Suppressor macrophage treated with lipopolysaccharide for 1 hour (primary cell): ENCODE measurements at regions not wholly inside any gene's neighbourhood (a gene's known extent, or its start where the extent isn't known, plus 50 kb on each side); places are given as distances from the start of the nearest gene placed in this dataset.

Experiments used
- DNase-seq, 3 donors: peaks; one replicate each; pipeline ENCODE4 v3.0.0-alpha.2; 2020 to 2022

GRCh38 chr11:133719532-133720235 lies 125.6 kb downstream of the SPATA19 start:
- DNase-seq, result no peak

GRCh38 chr11:133718831-133719230 lies 126.5 kb downstream of the SPATA19 start:
- DNase-seq, result no peak

GRCh38 chr11:133718238-133718637 lies 127.1 kb downstream of the SPATA19 start:
- no peak for DNase-seq

DNA sequence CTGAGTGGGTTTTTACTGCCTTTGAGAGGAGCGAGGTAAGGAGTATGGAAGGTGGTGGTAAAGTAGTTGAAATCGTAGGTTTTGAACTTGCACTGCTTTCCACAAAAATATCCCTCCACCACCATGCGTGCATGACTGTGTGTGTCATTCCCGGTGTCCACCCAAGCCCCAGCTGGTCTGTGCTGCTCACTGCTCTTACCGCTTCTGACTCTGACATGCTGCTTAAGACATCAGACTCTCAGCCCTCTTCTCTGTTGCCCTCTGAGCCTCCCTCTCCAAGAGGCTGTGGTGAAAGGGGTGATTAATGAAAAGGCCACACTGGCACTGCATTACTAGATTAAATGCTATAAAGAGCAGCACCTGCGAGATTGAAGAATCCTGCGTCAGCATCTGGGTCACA lies 128.7 kb downstream of the SPATA19 start:
- no peak for DNase-seq

DNA sequence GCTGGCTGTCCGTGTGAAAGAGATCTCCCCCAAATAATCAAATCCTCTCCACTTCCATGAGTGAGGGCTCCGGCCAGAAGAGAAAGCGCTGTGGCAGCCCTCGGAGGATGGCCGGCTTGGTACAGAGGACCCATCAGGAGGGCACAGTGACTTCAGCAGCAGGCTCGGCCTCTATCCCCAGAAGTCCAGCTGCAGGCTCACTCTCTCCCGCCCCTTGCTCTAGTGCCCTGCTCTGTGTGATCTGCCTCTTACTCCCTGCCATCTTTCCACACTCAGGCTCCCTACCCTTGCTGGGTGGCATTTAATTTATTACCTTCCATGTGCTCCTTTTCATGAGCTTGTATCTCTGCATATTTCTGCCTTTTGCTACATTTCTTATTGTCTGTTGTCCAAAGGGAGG lies 129.7 kb downstream of the SPATA19 start:
- DNase-seq, result no peak

DNA sequence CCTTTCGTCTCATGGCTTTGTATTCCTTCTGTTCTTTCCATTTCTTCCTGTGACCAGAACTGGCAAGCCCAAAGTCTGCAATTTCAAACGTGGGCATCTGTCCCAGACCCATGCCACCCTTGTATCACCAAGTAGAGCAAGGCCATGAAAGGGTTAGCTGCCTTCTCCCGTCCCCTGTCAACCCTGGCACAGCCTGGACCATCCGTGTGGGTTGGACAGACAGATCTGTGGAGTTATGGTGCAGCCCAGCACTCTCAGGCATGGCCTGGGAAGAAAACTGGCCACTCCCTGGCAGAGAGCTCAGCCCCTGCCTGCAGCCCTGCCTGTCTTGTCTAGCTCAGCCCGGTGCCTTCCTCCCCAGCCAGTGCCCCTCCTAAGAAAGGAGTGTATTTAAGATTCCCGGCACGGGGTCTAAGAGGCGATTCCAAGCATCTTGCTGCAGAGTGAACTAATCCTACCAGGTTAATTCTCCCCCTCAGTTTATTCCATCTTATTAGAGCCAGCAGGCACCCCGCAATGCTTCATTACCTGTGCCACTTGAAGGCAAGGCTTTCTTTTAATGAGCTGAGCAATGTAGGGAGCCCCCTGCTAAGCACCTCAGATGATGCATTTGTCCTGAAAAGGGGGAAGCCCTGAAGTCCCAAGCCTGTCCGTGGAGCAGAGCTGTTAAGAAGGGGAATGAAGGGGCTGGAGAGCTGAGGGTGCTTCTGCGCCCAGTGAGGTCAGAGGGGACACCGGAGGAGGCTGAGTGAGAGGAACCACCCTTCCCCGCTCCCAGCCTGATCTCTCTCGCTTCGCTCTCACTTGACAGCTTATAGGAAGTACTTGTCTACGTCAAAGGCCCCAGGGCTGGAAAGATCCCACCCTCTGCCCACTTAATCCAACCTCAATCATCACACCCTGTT lies 130.6 kb downstream of the SPATA19 start:
- no peak for DNase-seq

- no peak for DNase-seq
Observed at GRCh38 chr11:133713844-133714243, 131.5 kb downstream of the SPATA19 start.

GRCh38 chr11:133713406-133713805 lies 131.9 kb downstream of the SPATA19 start:
- DNase-seq, result no peak

- DNase-seq, result no peak
Observed at GRCh38 chr11:133712051-133712560, 133.2 kb downstream of the SPATA19 start.

GRCh38 chr11:133711545-133711944 lies 133.8 kb downstream of the SPATA19 start:
- DNase-seq, result no peak

DNA sequence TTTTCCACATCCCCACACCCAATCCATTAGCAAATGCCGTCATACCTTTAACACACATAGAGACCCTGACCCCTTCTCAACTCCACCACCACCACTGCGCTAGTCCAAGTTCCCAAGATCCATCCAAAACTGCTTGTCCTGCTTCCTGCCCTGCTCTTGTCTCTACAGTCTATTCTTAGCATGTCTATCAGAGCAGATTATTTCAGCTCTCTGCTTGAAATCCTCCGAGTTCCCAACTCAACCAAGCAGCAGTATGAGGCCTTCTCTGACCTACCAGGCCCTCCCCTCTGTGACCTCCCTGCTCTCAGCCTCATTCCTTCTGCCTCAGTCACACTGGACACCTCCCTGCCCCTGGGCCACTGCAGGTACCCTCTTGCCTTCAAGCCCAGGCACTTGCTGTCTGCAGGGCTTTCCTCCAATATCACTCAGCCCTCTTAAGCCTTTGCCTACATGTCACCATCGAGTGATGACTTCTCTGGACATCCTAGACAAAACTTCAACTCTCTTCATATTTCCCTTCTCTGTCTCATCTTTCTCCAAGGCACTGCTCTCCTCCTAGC lies 134.6 kb downstream of the SPATA19 start:
- DNase-seq, result no peak

GRCh38 chr11:133710241-133710640 lies 135.1 kb downstream of the SPATA19 start:
- DNase-seq, result no peak

- no peak for DNase-seq
Observed at GRCh38 chr11:133708547-133709051, 136.7 kb downstream of the SPATA19 start.

- no peak for DNase-seq
Observed at GRCh38 chr11:133706925-133707794, 138.2 kb downstream of the SPATA19 start.

- no peak for DNase-seq
Observed at GRCh38 chr11:133705873-133706272, 139.4 kb downstream of the SPATA19 start.

- DNase-seq, result no peak
Observed at GRCh38 chr11:133705074-133705648, 140.2 kb downstream of the SPATA19 start.

DNA sequence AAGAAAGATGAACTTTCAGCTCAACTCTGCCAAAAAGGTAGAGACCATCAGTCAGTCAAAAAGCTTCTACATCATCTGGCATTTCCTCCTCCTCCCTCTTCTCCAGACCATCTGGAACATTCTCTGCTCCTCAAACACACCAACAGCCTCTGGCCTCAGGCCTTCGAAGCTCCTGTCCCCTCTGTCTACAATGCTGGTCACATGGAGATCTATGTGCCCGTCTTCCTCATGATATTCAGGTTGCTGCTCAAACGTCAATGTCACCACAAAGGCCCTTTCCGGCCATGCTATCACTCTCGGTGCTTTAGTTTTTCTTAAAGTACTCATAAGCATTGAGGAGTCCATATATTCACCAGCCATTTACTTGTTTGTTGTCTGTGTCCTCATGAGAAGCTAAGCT lies 146.2 kb downstream of the SPATA19 start:
- DNase-seq, result no peak

DNA sequence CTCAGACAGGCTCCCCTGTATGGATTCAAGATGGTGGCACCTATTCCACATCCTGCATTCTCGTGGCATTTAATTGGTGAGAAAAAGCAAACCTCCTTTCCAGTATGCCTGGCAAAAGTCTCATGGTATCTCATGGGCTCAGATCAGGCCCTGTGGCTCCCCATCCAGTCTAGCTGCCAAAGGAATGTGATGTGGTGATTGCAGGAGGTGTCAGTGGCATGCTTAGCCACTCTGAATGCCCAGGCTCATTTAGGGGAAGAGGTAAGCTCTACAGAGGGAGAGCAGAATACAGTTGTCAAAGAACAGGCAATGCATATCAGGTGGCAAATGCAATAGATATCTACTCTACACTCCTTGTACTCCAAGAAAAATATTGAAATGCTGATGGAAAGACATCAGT lies 146.7 kb downstream of the SPATA19 start:
- DNase-seq, result no peak

GRCh38 chr11:133697603-133698180 lies 147.6 kb downstream of the SPATA19 start:
- DNase-seq, result no peak

DNA sequence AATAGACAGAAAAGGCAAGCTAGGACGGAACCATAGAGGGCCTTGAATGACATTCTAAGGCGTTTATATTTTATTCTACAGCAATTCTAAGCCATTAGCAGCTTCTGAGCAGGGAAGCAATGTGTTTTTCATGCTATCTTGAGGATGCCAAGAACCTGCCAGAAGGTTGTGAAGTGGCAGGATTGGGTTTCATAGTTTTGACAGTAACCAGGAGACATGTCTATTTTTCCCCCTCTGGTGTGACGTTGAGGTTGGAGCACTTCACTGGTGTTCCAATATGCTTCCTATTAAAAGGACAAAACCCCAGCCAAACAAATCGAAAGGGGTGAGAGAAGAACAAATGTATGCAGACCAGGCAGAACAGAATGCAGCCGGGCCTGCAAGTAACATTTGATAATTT lies 148.2 kb downstream of the SPATA19 start:
- no peak for DNase-seq

GRCh38 chr11:133695387-133695786 lies 149.9 kb downstream of the SPATA19 start:
- no peak for DNase-seq

GRCh38 chr11:133694701-133695100 lies 150.6 kb downstream of the SPATA19 start:
- no peak for DNase-seq
